ENCODE measurements at regions not wholly inside any gene's neighbourhood (a gene's known extent, or its start where the extent isn't known, plus 50 kb on each side); places are given as distances from the start of the nearest gene placed in this dataset.

DNA sequence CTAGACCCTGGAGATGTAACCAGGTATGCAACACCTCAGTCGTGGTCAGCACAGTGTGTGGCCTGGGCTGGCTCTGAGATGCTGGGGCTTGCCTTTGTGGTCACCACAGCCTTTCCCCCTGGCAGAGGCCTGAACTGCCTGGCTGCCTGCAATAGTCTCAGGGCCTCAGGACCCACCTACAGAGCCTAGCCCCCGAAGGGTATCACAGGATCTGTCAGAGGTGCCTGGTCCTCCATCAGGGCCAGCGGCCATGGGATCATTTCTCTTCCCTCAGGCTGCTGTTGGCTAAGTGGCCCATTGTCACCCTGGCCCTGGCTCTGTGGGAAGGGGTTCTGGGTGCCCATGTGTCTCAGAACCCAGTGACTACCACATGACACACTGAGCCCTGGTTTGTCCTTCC, 141.6 kb downstream of the CYP26A1 start:
- no peak overlapping the region for H3K56ac ChIP-seq (ENCODE audit: extremely low read depth, insufficient read depth, low read length)
- intact Hi-C loops (cut with micrococcal nuclease) (no loop called here), in situ Hi-C loops (cut with MboI; ENCODE audit: low sequenced_read_pairs) (no loop called here), dilution Hi-C loops (cut with HindIII; ENCODE audit: low sequenced_read_pairs, unreplicated experiment) (no loop called here)
- no peak overlapping the region for H2AK9ac ChIP-seq (replicated peaks; ENCODE audit: low read depth, low read length, poor library complexity)
- H2BK20ac ChIP-seq (ENCODE audit: low read depth, low read length): no peak overlapping the region
- no peaks in the 10 kb centered on the region for H3K4me1 ChIP-seq (ENCODE audit: control insufficient read depth, insufficient read depth, low read length)
- no peak overlapping the region for H2BK120ac ChIP-seq (ENCODE audit: low read depth, low read length)
- ChIA-PET POLR2A (ENCODE audit: unreplicated experiment) (no interaction called here), CTCF (no interaction called here)
- no peak overlapping the region for H2BK5ac ChIP-seq (ENCODE audit: low read depth, low read length, poor library complexity, severe bottlenecking)
- no peaks in the 10 kb centered on the region for H4K20me1 ChIP-seq (ENCODE audit: insufficient read depth, low read length)
- H3K4me3 ChIP-seq (ENCODE audit: insufficient read depth, low read depth, low read length): no peak overlapping the region
- H3K27me3 ChIP-seq (ENCODE audit: control insufficient read depth, insufficient read depth, low read length): peaks cover 18% of the 10 kb centered on the region
- H3K4ac ChIP-seq (ENCODE audit: low read depth, low read length): no peak overlapping the region
- H4K8ac ChIP-seq (ENCODE audit: low read depth in 2 of 2, low read length in 2 of 2): no peak overlapping the region
- H3K18ac ChIP-seq (ENCODE audit: low read depth, low read length): no peak overlapping the region
- no peaks in the 10 kb centered on the region for H3K79me1 ChIP-seq (ENCODE audit: low read depth in 1 of 2, low read length in 2 of 2)
- no peak overlapping the region for H3K14ac ChIP-seq (replicated peaks; ENCODE audit: low read depth, low read length)
- TF ChIP-seq, protein P1, sequence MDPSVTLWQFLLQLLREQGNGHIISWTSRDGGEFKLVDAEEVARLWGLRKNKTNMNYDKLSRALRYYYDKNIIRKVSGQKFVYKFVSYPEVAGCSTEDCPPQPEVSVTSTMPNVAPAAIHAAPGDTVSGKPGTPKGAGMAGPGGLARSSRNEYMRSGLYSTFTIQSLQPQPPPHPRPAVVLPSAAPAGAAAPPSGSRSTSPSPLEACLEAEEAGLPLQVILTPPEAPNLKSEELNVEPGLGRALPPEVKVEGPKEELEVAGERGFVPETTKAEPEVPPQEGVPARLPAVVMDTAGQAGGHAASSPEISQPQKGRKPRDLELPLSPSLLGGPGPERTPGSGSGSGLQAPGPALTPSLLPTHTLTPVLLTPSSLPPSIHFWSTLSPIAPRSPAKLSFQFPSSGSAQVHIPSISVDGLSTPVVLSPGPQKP (IDR thresholded peaks at IDR 0.05; ENCODE audit: borderline replicate concordance, low read depth, low read length): no peak
- TF ChIP-seq RAD21 (IDR thresholded peaks at IDR 0.05; ENCODE audit: low read length) (no peak), RFX5 (IDR thresholded peaks at IDR 0.05; ENCODE audit: low read depth, low read length) (no peak), FOS (IDR thresholded peaks at IDR 0.05; ENCODE audit: low read depth, low read length) (no peak), MAFK (IDR thresholded peaks at IDR 0.05; ENCODE audit: low read depth, low read length) (no peak), CEBPB (IDR thresholded peaks at IDR 0.05; ENCODE audit: low read depth, low read length) (no peak), SMC3 (IDR thresholded peaks at IDR 0.05; ENCODE audit: low read depth, low read length) (no peak), RCOR1 (IDR thresholded peaks at IDR 0.05; ENCODE audit: insufficient replicate concordance, low read length) (no peak), BHLHE40 (IDR thresholded peaks at IDR 0.05; ENCODE audit: low read depth, low read length) (no peak), POLR2A (IDR thresholded peaks at IDR 0.05; ENCODE audit: low read depth, low read length) (no peak), CHD1 (IDR thresholded peaks at IDR 0.05; ENCODE audit: low read depth, low read length) (no peak)
- TF ChIP-seq, protein P2, sequence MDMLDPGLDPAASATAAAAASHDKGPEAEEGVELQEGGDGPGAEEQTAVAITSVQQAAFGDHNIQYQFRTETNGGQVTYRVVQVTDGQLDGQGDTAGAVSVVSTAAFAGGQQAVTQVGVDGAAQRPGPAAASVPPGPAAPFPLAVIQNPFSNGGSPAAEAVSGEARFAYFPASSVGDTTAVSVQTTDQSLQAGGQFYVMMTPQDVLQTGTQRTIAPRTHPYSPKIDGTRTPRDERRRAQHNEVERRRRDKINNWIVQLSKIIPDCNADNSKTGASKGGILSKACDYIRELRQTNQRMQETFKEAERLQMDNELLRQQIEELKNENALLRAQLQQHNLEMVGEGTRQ (IDR thresholded peaks at IDR 0.05; ENCODE audit: low read depth, low read length): no peak
- TF ChIP-seq, protein P3, sequence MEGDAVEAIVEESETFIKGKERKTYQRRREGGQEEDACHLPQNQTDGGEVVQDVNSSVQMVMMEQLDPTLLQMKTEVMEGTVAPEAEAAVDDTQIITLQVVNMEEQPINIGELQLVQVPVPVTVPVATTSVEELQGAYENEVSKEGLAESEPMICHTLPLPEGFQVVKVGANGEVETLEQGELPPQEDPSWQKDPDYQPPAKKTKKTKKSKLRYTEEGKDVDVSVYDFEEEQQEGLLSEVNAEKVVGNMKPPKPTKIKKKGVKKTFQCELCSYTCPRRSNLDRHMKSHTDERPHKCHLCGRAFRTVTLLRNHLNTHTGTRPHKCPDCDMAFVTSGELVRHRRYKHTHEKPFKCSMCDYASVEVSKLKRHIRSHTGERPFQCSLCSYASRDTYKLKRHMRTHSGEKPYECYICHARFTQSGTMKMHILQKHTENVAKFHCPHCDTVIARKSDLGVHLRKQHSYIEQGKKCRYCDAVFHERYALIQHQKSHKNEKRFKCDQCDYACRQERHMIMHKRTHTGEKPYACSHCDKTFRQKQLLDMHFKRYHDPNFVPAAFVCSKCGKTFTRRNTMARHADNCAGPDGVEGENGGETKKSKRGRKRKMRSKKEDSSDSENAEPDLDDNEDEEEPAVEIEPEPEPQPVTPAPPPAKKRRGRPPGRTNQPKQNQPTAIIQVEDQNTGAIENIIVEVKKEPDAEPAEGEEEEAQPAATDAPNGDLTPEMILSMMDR (conservative IDR thresholded peaks at IDR 0.05; ENCODE audit: low read depth, low read length): no peak
- H2AK5ac ChIP-seq (ENCODE audit: low read depth, low read length): no peak overlapping the region
- WGBS, 2 experiments (ENCODE audit: extremely low coverage in 2 of 2, insufficient read length in 1 of 2): 20% methylated on average over 1 of the region's 3 CpGs; no CpG with 5 or more reads in 1 of the 2 experiments
- H3K9me1 ChIP-seq (ENCODE audit: insufficient read depth, low read length): no peaks in the 10 kb centered on the region
- no TSS peak for BruUV-seq (replicated peaks)
- no peak overlapping the region for H2BK15ac ChIP-seq (ENCODE audit: low read depth, low read length)
- H3K23ac ChIP-seq (ENCODE audit: low read depth, low read length): no peak overlapping the region
- DNase-seq: no peak
- H3K36me3 ChIP-seq (ENCODE audit: control insufficient read depth, insufficient read depth, low read length): no peaks in the 10 kb centered on the region
- no peak for ATAC-seq (ENCODE audit: low read depth)
- H3K4me2 ChIP-seq (ENCODE audit: low read depth, low read length): no peak overlapping the region
- H3K27ac ChIP-seq (ENCODE audit: insufficient read depth, low read length): no peak overlapping the region
- H3K9me3 ChIP-seq (ENCODE audit: control insufficient read depth, insufficient read depth, low read length): no peaks in the 10 kb centered on the region
- no peak overlapping the region for H4K5ac ChIP-seq (ENCODE audit: low read depth, low read length)
- no peak overlapping the region for H4K91ac ChIP-seq (ENCODE audit: insufficient read depth, low read depth, low read length)
- H2AFZ ChIP-seq (replicated peaks; ENCODE audit: low read length, poor library complexity): no peak overlapping the region
- no peak overlapping the region for H3K9ac ChIP-seq (ENCODE audit: low read depth, low read length)

All from IMR-90 (cell line).